ENCODE measurements at regions not wholly inside any gene's neighbourhood (a gene's known extent, or its start where the extent isn't known, plus 50 kb on each side); places are given as distances from the start of the nearest gene placed in this dataset.

- TF ChIP-seq ETV5 (CRISPR knock-in tag; IDR thresholded peaks at IDR 0.05; ENCODE audit: borderline replicate concordance) (0 out of 2 replicates have a peak, but pooled peaks have one; percentile 15), ZBTB42 (CRISPR knock-in tag; IDR thresholded peaks at IDR 0.05) (no peak), ZNF44 (CRISPR knock-in tag; IDR thresholded peaks at IDR 0.05) (no peak), MAX (IDR thresholded peaks at IDR 0.05) (peak; percentile 43; the same call in 1 of the 2 replicates), REPIN1 (CRISPR knock-in tag; IDR thresholded peaks at IDR 0.05; ENCODE audit: borderline replicate concordance, low read depth) (no peak), SAFB2 (CRISPR knock-in tag; IDR thresholded peaks at IDR 0.05; ENCODE audit: borderline replicate concordance, low read depth) (no peak), TERF1 (CRISPR knock-in tag; IDR thresholded peaks at IDR 0.05) (no peak), ZEB1 (IDR thresholded peaks at IDR 0.05; ENCODE audit: insufficient replicate concordance, low read depth) (no peak), ZNF598 (CRISPR knock-in tag; IDR thresholded peaks at IDR 0.05; ENCODE audit: borderline replicate concordance) (peak; percentile 37; the same call in 1 of the 2 replicates), ZNF614 (CRISPR knock-in tag; IDR thresholded peaks at IDR 0.05; ENCODE audit: borderline replicate concordance) (no peak), ZNF30 (CRISPR knock-in tag; IDR thresholded peaks at IDR 0.05) (no peak), ZNF746 (CRISPR knock-in tag; IDR thresholded peaks at IDR 0.05) (no peak), FOXK2 (IDR thresholded peaks at IDR 0.05) (no peak), ZNF451 (CRISPR knock-in tag; IDR thresholded peaks at IDR 0.05) (no peak), ZBTB20 (CRISPR knock-in tag; IDR thresholded peaks at IDR 0.05; ENCODE audit: borderline replicate concordance, low read depth) (no peak), THRA (CRISPR knock-in tag; IDR thresholded peaks at IDR 0.05; ENCODE audit: borderline replicate concordance) (no peak), ZNF609 (CRISPR knock-in tag; IDR thresholded peaks at IDR 0.05; ENCODE audit: borderline replicate concordance) (no peak), ZNF292 (CRISPR knock-in tag; IDR thresholded peaks at IDR 0.05; ENCODE audit: borderline replicate concordance, low read depth) (peak; percentile 79; the same call in 1 of the 2 replicates), KLF6 (CRISPR knock-in tag; IDR thresholded peaks at IDR 0.05) (no peak), BORCS8-MEF2B (CRISPR knock-in tag; IDR thresholded peaks at IDR 0.05) (no peak), REXO4 (CRISPR knock-in tag; IDR thresholded peaks at IDR 0.05; ENCODE audit: borderline replicate concordance) (no peak)
Observed at GRCh38 chr1:25099343-25099951, 132.9 kb downstream of the SYF2 start (continued).

All from HepG2 (cell line).